Activated T-cell treated with anti-CD3 and anti-CD28 coated beads, Interleukin-2, amount 50 U/mL, for 4 hours (primary cell): ENCODE measurements at regions not wholly inside any gene's neighbourhood (a gene's known extent, or its start where the extent isn't known, plus 50 kb on each side); places are given as distances from the start of the nearest gene placed in this dataset.
"Not testable (repeated sequence)": the region's sequence is repeated elsewhere in the genome, so short reads cannot be mapped to it uniquely, and the experiment has no call there.

ENCODE experiments used
- ATAC-seq, 2 donors: fragments of 200-7000 bp; cut with Tn5 transposase; one replicate each; pipeline ENCODE4 v1.10.0; 2021
- DNase-seq: peaks from one replicate; pipeline ENCODE4 v3.0.0-alpha.2; 2020
- H3K27me3 Mint-ChIP-seq: one replicate; pipeline ENCODE4 v1.8.0; 2021; ENCODE audit warnings: low read depth, mixed read lengths
- H3K36me3 Mint-ChIP-seq: one replicate; pipeline ENCODE4 v1.8.0; 2022; ENCODE audit warnings: mixed read lengths; ENCODE audit not compliant: insufficient read depth
- H3K4me1 Mint-ChIP-seq: one replicate; pipeline ENCODE4 v1.8.0; 2021; ENCODE audit warnings: low read depth, mixed read lengths
- H3K4me3 Mint-ChIP-seq: one replicate; pipeline ENCODE4 v1.8.0; 2021; ENCODE audit warnings: mild to moderate bottlenecking, moderate library complexity, mixed read lengths
- H3K9me3 Mint-ChIP-seq: one replicate; pipeline ENCODE4 v1.8.0; 2021; ENCODE audit warnings: mixed read lengths

DNA sequence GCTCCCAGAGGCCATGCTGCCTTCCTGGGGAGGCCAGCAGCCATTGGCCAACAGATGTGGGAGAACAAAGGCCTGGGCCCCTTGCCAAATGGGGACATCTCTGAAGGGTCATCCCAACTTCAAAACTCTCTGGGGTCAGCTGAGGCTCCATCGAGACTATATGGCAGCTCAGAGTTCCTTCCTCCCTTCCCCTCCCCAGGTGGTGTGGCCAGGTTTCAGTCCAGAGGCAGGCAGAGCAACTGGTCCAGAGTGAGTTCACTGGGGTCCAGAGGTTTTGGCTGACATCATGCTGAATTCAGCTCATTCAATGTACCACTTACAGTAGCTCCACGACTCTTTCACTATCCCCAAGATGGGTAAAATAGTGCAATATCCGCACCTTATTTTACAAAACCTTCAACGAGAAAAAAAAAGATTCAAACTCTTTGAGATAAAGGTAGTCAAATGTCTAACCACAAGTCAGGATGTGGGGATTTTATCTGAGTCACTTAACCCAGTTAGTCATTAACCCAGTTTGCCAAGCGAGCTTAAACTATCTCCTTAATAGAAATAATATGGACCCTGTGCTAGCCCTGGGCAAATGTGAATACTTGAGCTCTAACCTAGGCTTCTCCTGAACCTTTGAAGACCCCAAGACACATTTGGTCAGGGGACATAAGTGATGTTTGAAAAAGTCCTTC lies 108.4 kb upstream of the PLEKHG1 start:
- peaks cover 4% of the 10 kb centered on the region for H3K27me3 Mint-ChIP-seq
- ATAC-seq, result peak; percentile 76 to 88
- peak overlapping the region; percentile 3 for H3K4me3 Mint-ChIP-seq
- H3K4me1 Mint-ChIP-seq, result peaks cover 15% of the 10 kb centered on the region
- DNase-seq, result no peak
- H3K36me3 Mint-ChIP-seq, result no peaks in the 10 kb centered on the region
- H3K9me3 Mint-ChIP-seq, result peaks cover 9% of the 10 kb centered on the region

DNA sequence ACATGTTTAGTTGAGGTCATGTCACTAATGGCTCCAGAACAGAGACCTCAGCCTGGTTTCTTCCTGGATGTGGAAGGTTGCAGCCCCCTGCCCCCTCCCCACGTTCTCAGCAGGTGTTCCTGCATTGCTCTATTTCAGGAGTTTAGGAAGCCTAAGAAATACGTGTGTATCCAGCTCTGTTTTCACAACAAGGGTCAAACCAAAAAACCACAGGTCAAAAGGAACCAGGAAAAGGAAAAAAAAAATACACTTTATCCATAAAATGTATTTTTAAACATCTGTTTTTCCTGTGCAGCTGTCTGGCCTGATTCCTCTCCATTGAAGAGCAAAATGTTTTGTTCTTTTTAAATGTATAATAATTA lies 107.9 kb upstream of the PLEKHG1 start:
- H3K9me3 Mint-ChIP-seq, result peaks cover 9% of the 10 kb centered on the region
- ATAC-seq (no peak), DNase-seq (no peak)
- no peaks in the 10 kb centered on the region for H3K36me3 Mint-ChIP-seq
- H3K27me3 Mint-ChIP-seq, result peaks cover 4% of the 10 kb centered on the region
- H3K4me1 Mint-ChIP-seq, result peaks cover 15% of the 10 kb centered on the region
- no peak overlapping the region for H3K4me3 Mint-ChIP-seq

DNA sequence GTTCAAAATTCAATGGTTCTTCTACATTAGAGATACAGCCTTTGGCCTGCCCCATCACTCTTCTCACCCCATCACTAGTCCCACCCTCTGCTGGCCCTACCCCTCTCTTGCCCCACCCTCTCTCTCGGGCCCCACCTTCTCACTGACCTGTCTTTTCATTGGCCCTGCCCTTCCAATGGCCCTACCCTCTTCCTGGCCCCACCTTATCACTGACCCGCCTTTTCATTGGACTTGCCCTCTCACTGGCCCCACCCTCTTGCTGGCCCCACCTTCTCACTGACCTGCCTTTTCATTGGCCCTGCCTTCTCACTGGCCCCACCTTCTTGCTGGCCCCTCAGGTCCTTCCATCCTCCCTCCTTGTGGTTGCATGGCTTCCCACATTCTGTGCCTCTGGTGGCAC lies 107.2 kb upstream of the PLEKHG1 start:
- Mint-ChIP-seq H3K36me3 (no peaks in the 10 kb centered on the region), H3K4me1 (peaks cover 15% of the 10 kb centered on the region), H3K9me3 (peaks cover 9% of the 10 kb centered on the region), H3K27me3 (peaks cover 4% of the 10 kb centered on the region), H3K4me3 (no peak overlapping the region)
- DNase-seq, result no peak
- ATAC-seq, result no peak

DNA sequence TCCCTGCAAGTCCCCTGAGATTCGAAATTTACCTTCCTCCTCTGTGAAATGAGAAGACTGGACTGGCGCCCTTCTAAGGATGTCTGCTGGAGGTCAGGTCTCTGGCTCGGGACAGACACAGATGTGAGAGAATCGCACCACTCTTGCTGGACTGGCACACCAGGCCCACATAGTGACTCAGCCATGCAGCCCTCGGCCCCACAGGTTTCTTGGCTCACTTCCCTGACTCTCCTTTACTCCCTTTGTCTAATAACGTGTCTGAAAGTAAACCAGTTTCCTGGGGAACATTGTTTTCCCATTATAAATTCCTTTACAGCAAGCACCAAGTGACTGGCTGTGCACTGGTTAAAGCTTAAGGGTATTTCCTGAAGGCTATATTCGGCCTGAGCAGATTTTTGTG lies 106.7 kb upstream of the PLEKHG1 start:
- Mint-ChIP-seq H3K4me1 (peaks cover 15% of the 10 kb centered on the region), H3K27me3 (peaks cover 4% of the 10 kb centered on the region), H3K36me3 (no peaks in the 10 kb centered on the region), H3K4me3 (no peak overlapping the region), H3K9me3 (peaks cover 9% of the 10 kb centered on the region)
- ATAC-seq (no peak), DNase-seq (no peak)

DNA sequence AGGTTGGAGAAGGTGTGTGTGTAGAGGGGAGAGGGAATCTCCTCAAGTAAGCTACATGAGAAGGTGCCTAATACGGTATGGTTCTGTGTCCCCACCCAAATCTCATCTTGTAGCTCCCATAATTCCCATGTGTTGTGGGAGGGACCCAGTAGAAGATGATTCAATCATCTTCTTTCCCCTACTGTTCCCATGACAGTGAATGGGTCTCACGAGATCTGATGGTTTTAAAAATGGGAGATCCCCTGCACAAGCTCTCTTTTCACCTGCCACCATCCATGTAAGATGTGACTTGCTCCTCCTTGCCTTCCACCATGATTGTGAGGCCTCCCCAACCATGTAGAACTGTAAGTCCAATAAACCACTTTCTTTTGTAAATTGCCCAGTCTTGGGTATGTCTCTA lies 106.1 kb upstream of the PLEKHG1 start:
- H3K9me3 Mint-ChIP-seq, H3K4me3 Mint-ChIP-seq, DNase-seq, H3K36me3 Mint-ChIP-seq, H3K27me3 Mint-ChIP-seq, ATAC-seq: not testable (repeated sequence)
- H3K4me1 Mint-ChIP-seq, result peaks cover 15% of the 10 kb centered on the region

DNA sequence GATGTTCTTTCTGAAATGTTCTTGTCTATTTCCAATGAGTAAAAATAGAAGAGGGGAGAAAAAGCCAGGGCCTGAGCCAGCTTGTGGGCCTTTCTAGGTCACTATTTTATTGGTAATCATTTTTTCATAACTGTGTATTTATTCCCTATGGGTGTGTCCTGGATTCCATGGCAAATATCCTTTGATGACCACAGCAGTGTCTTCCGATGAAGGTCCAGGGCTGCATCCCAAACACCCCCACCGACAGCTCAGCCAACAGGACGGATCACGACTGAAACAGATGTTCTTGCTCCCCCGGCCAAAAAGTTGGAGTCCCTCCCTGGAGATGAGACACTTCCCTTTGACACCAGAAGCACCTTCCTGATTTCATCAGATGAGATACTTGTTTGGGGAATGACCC lies 105.4 kb upstream of the PLEKHG1 start:
- no peak for DNase-seq
- H3K36me3 Mint-ChIP-seq, result no peaks in the 10 kb centered on the region
- H3K9me3 Mint-ChIP-seq, result peaks cover 9% of the 10 kb centered on the region
- peaks cover 5% of the 10 kb centered on the region for H3K27me3 Mint-ChIP-seq
- H3K4me1 Mint-ChIP-seq, result peaks cover 15% of the 10 kb centered on the region
- H3K4me3 Mint-ChIP-seq, result no peak overlapping the region
- no peak for ATAC-seq

DNA sequence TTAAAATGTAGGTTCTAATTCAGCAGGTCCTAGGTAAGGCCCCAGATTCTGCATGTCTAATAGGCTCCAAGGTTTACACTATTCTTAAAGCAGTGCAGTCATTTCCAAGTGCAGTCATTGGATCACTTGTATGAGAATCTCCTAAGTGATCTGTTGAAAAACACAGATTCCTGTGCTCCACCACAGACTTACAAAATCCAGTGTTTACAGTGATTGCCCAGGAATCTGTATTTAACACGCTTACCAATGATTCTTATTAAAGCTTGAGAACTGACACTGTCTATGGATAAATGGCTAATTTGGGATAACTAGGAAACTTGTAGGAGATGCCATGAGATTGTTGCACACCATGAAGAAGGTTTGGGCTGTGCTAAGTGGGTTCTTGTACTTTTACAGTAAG lies 104.6 kb upstream of the PLEKHG1 start:
- peaks cover 5% of the 10 kb centered on the region for H3K27me3 Mint-ChIP-seq
- DNase-seq (no peak), ATAC-seq (no peak)
- peaks cover 9% of the 10 kb centered on the region for H3K9me3 Mint-ChIP-seq
- H3K36me3 Mint-ChIP-seq, result no peaks in the 10 kb centered on the region
- H3K4me1 Mint-ChIP-seq, result peaks cover 15% of the 10 kb centered on the region
- no peak overlapping the region for H3K4me3 Mint-ChIP-seq

DNA sequence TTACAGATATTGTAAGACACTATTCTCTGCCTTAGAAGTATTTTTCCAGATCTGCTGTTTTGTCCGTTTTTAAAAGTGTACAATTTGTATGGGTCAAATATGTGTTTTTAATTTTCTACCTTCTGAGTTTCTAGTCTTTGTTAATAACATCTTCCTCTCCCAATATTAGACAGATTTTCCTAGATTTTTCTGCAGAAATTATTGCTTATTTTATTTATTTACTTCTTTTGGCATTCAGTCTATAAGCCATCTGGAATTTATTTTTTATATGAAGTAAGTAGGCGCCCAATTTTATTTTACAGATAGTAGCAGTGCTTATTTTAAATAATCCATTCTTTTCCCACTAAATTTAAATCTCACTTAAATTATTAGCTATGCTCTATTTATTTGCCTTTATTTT lies 103.1 kb upstream of the PLEKHG1 start:
- no peak for DNase-seq
- no peak for ATAC-seq
- H3K9me3 Mint-ChIP-seq, result peaks cover 9% of the 10 kb centered on the region
- H3K36me3 Mint-ChIP-seq, result no peaks in the 10 kb centered on the region
- H3K4me3 Mint-ChIP-seq, result no peak overlapping the region
- peaks cover 5% of the 10 kb centered on the region for H3K27me3 Mint-ChIP-seq
- H3K4me1 Mint-ChIP-seq, result peaks cover 7% of the 10 kb centered on the region

DNA sequence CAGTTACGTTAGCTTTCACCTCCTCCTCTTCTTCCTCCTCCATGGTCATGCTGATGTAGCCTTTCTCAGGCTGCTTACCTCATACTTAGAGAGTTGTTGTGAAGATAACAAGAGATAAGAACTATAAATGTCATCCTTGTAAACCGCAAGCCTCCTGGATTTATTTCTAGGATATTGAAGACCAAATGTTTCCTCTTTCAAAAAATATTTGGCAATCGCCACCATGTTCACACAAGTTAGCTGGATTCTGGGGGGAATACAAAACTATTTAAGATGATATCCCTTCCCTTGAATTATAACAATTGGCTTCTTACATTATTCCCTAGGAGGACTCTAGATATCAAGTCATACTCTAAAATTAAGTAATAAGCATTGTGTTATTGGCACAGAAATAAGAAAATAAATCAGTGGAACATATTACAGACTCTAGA lies 99.8 kb upstream of the PLEKHG1 start:
- ATAC-seq (no peak), DNase-seq (no peak)
- peaks cover 5% of the 10 kb centered on the region for H3K27me3 Mint-ChIP-seq
- H3K4me3 Mint-ChIP-seq, result no peak overlapping the region
- no peaks in the 10 kb centered on the region for H3K4me1 Mint-ChIP-seq
- no peaks in the 10 kb centered on the region for H3K9me3 Mint-ChIP-seq
- H3K36me3 Mint-ChIP-seq, result no peaks in the 10 kb centered on the region

DNA sequence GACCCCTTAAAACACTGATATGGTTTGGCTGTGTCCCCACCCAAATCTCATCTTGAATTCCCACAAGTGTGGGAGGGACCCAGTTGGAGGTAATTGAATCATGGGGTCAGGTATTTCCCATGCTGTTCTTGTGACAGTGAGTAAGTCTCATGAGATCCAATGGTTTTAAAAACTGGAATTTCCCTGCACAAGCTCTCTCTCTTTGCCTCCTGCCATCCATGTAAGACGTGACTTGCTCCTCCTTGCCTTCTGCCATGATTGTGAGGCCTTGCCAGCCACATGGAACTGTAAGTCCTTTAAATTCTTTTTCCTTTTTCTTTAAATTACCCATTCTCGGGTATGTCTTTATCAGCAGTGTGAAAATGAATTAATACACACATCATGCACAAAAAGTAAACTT lies 99.1 kb upstream of the PLEKHG1 start:
- H3K4me1 Mint-ChIP-seq, H3K4me3 Mint-ChIP-seq, ATAC-seq, H3K9me3 Mint-ChIP-seq, H3K36me3 Mint-ChIP-seq, DNase-seq, H3K27me3 Mint-ChIP-seq: not testable (repeated sequence)

DNA sequence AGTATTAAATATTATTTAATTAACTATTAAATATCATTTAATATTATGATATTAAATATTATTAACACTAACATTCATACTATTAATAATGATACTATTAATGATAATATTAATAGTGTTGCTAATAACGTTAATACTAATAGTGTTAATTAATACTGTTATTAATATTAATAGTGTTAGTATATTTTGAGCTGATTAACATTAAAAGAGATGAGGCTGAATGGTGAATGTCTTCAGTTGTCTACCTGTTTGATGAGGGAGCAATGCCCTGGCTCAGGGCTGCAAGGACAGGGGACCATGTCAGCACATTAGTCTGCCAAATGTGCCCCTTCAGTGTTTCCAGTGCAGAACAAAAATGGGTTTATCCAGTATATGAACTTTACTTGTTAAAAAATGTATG lies 96.6 kb upstream of the PLEKHG1 start:
- Mint-ChIP-seq H3K36me3 (no peaks in the 10 kb centered on the region), H3K4me3 (no peak overlapping the region), H3K4me1 (no peaks in the 10 kb centered on the region), H3K27me3 (peaks cover 5% of the 10 kb centered on the region), H3K9me3 (no peaks in the 10 kb centered on the region)
- no peak for ATAC-seq
- no peak for DNase-seq

DNA sequence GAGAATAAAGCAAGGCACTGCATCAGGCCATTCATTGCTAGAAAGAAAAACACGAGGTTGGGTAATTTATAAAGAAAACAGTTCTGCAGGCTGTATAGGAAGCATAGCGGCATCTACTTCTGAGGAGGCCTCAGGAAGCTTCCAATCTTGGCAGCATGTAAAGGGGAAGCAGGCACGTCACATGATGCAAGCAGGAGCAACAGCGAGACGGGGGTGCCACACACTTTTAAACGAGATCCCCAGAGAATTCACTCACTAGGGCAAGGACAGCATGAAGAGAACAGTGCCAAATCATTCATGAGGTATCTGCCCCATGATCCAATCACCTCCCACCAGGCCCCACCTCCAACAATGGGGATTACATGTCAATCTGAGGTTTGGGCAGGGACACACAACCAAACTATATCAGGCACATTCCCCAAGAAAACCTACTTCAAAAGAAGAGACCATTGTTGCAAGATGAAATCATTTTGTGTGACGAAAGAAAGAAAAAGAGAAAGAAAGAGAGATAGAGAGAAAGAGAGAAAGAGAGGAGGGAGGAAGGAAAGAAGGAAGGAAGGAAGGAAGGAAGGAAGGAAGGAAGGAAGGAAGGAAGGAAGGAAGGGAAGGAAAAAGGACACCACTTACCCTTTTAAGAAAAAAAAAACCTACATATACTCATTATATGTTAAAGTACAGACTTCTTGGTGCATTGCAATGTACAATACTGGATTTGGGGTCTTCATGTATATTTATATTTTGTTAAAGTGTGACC lies 95.9 kb upstream of the PLEKHG1 start:
- ATAC-seq (no peak), DNase-seq (no peak)
- no peak overlapping the region for H3K4me3 Mint-ChIP-seq
- H3K36me3 Mint-ChIP-seq, result no peaks in the 10 kb centered on the region
- peaks cover 4% of the 10 kb centered on the region for H3K27me3 Mint-ChIP-seq
- no peaks in the 10 kb centered on the region for H3K4me1 Mint-ChIP-seq
- H3K9me3 Mint-ChIP-seq, result no peaks in the 10 kb centered on the region

DNA sequence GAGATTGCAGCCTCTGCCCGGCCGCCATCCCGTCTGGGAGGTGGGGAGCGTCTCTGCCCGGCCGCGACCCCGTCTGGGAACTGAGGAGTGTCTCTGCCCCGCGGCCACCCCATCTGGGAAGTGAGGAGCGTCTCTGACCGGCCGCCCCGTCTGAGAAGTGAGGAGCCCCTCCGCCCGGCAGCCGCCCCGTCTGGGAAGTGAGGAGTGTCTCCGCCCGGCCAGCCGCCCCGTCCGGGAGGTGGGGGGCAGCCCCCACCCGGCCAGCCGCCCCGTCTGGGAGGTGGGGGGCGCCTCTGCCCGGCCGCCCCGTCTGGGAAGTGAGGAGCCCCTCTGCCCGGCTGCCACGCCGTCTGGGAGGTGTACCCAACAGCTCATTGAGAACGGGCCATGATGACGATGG lies 92.3 kb upstream of the PLEKHG1 start:
- H3K4me1 Mint-ChIP-seq, H3K4me3 Mint-ChIP-seq: not testable (repeated sequence)

DNA sequence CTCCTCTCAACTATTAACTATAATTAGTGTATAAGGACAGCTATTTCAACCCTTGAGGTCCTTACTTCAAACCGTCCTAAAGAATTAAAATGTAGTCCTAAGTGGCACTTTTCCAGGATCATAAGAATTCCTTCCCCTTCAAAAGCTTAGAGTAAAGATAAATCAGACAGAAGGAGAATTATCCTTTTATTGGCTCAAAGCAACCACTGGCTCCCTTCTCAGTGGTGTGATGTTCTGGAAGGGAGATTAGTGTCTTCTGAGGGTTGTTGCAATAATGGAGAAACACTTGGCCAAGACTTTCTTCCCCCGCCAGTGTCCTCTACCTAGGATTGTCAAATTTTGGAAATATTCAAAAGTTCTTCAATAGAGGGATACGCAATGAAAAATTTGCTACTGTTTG lies 89.1 kb upstream of the PLEKHG1 start:
- no peaks in the 10 kb centered on the region for H3K4me1 Mint-ChIP-seq
- ATAC-seq (no peak), DNase-seq (no peak)
- H3K9me3 Mint-ChIP-seq, result no peaks in the 10 kb centered on the region
- H3K36me3 Mint-ChIP-seq, result no peaks in the 10 kb centered on the region
- H3K27me3 Mint-ChIP-seq, result peaks cover 10% of the 10 kb centered on the region
- H3K4me3 Mint-ChIP-seq, result no peak overlapping the region

More for the DNA sequence above, 92.3 kb upstream of the PLEKHG1 start:
- not testable (repeated sequence) for ATAC-seq, H3K36me3 Mint-ChIP-seq, H3K9me3 Mint-ChIP-seq, H3K27me3 Mint-ChIP-seq, DNase-seq

DNA sequence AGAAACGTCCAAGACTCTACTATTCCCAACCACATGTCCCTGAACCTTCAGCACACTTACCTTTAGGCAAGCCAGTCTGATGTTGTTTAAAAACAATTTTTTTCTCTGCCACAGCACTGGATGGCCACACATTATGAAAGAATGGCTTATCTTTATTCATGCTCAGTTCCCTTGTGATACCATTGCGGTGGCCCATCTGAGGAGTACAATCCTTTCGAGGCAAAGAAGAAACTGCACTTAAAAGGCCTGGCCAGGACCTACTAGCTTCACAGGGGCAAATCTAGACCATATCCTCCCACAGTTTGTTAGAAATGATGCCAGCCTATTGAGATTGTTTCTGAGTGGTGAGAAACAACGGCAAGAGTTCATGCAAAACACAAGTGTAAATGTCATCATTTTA lies 88.4 kb upstream of the PLEKHG1 start:
- Mint-ChIP-seq H3K4me1 (no peaks in the 10 kb centered on the region), H3K4me3 (no peak overlapping the region), H3K9me3 (no peaks in the 10 kb centered on the region), H3K27me3 (peaks cover 10% of the 10 kb centered on the region), H3K36me3 (no peaks in the 10 kb centered on the region)
- ATAC-seq (no peak), DNase-seq (no peak)
